HG03439 (cell line): ENCODE measurements at regions not wholly inside any gene's neighbourhood (a gene's known extent, or its start where the extent isn't known, plus 50 kb on each side); places are given as distances from the start of the nearest gene placed in this dataset.

ENCODE experiments used
- ATAC-seq: cut with Tn5 transposase; IDR thresholded peaks from one replicate; pipeline ENCODE4 v1.9.1; 2021; ENCODE audit warnings: mild to moderate bottlenecking, moderate library complexity; ENCODE audit not compliant: unreplicated experiment

GRCh38 chr10:8731121-8732095 lies 676.9 kb downstream of the GATA3 start:
- no peak for ATAC-seq

- no peak for ATAC-seq
Measured at GRCh38 chr10:8738987-8739386, 684.5 kb downstream of the GATA3 start.

GRCh38 chr10:8752146-8752843 lies 697.8 kb downstream of the GATA3 start:
- no peak for ATAC-seq

- no peak for ATAC-seq
Measured at GRCh38 chr10:8758029-8758428, 703.5 kb downstream of the GATA3 start.

DNA sequence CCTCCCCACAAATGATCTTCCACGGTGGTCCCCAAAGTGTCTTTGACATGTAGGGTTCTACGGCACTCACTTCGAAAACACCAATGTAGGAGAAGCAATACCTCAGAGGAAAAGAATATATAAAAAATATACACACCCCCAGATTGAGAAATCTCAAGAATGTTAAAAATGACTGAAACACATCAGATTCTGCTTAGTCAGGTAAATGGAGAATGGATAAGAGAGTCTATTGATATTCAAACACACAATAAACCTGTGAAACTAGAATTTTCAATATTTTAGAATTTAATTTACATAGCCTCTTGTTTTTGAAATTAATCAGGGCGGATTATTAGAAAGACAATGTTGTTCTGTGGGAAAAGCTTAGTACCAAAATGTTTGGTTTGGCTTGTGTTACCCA lies 712.4 kb downstream of the GATA3 start:
- no peak for ATAC-seq

DNA sequence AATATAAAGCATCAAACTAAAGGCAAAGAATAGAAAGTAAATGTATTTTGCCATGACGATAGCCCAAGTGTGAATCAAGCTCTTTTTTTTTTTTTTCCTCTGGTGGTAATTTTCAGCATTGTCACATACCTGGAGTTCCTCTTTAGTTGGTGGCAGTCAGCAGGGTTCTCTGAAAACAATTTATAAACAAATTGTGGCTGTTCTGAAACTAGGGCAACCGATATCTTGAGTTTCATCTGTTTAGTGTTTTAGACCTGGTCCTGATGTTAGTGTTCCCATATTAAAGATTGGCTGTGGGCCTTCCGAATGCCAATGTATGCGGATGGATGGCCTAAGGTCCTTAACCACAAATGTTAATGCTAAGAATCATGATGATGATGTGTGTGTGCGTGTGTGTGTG lies 713.1 kb downstream of the GATA3 start:
- ATAC-seq: no peak

- ATAC-seq: no peak
Measured at GRCh38 chr10:8768341-8768740, 713.9 kb downstream of the GATA3 start.

- ATAC-seq: no peak
Measured at GRCh38 chr10:8768852-8769251, 714.4 kb downstream of the GATA3 start.

DNA sequence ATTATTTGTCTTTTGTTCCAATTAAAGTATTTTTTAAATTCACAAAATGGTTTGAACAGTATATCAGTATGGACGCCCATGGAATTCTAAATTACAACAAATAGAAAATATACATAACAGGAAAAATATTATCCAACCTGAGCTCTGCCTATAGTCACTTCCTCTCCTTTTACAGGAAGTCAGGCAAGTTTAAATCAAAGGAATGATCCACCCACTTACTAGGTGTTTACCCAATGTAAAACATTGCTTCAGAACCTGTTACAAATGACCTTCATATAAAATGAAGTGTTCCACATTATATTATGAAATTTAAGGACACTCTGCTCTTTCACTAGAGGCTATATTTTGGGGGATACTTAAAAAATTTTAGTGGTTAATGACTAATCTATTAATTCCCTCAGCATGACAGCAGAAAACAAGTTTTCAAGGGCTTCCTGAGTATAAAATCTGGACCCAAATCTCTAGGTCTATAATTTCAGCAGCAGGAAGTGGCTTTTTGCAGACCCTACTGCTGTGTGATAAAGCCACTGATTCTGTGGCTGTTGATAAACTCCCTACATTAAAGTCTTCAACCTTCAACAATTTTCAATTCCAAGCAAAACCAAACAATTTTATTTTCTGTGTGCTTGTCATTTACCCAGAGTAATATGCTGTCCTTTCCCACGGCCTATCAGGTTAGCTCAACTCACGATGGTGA lies 722.6 kb downstream of the GATA3 start:
- ATAC-seq: no peak

GRCh38 chr10:8778713-8779112 lies 724.2 kb downstream of the GATA3 start:
- no peak for ATAC-seq

GRCh38 chr10:8787649-8788048 lies 733.2 kb downstream of the GATA3 start:
- ATAC-seq: no peak

GRCh38 chr10:8790390-8790789 lies 735.9 kb downstream of the GATA3 start:
- no peak for ATAC-seq

GRCh38 chr10:8794860-8795259 lies 740.4 kb downstream of the GATA3 start:
- no peak for ATAC-seq

DNA sequence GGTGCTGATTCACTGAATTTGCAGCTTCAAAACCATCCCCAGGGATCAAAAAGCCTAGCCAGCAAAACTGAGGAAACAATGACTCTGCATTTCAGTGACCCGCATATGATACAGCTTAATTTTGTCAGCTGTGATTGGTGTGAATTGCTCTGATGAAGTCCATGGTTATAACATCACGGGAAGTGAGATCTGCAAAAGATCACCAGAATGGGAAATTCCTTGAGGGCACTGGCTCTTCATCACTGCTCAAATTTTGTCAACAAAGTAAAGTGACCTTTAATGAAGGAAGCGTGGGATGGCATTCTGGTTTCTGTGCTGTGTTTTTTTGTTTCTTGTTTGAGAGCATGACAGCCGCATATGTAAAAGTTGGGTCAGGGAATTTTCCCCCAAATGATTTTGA lies 745.9 kb downstream of the GATA3 start:
- ATAC-seq: no peak

DNA sequence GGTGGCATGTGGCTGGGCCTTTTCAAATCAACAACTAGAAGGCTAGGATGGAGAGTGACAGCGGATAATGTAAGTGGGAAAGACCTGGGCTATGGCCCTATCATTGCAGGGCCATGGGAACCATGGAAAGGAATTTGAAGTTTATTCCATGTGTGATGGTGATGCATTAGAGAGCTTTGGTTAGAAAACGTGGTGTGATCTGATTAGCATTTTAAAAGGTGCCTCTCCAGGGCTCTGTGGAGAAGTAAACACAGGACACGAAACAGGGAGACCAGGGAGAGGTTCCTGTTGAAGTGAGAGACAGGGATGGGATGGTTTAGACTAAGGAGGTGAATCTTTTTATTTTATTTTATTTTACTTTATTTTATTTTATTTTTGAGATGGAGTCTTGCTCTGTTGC lies 749.5 kb downstream of the GATA3 start:
- ATAC-seq: no peak

- ATAC-seq: no peak
Measured at GRCh38 chr10:8810677-8811076, 756.2 kb downstream of the GATA3 start.

DNA sequence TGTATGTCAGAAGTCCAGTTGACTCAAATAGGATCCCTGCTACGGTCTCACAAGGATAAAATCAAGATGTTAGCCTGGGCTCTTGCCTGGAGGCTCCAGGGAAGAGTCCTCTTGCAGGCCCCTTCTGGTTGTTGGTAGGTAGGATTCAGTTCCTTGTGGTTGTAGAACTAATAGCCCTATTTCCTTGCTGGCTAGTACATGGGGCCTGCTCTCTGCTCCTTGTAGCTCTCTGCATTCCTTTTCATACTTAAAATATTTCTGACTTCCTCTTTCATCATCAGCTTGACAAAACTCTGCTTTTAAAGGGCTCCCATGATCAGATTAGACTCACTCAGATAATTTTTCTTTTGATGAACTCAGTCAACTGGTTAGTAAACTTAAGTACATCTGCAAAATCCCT lies 756.7 kb downstream of the GATA3 start:
- ATAC-seq: no peak

DNA sequence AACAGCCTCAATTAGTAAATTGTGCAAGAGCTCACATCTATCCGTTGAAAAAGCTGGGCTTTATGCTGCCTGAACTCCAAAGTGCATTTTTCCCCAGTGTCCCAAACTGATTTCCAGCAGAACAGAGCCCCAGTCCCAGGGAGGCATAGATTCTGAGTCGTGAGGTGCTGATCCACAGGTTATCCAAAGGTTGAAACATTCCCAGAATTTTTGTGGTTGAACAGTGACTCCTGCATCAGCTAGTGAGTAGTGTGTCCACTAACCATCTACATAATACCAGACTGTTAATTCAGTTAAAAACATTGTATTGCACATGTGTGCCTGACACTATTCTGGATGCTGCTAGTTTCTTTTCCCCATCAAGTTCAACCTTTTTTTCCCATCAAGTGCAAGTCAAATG lies 761.5 kb downstream of the GATA3 start:
- ATAC-seq: no peak

DNA sequence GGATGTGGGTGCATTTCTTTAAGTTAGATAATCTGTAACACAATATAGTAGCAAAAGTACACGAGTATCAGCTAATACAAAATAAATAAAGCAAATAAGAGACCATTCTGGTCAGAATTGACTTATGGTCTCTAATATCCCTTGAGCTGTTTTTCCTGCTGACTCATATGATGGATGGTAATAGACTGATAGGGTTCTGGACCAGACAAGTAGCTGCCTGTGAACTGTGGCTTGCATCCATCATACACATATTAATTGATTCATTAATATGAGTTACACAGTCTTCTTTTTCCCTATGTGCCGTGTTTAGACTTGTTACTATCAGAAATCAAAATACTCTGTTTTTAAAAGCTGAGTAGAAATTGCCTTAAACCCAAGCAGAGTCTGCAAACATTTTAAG lies 762.8 kb downstream of the GATA3 start:
- no peak for ATAC-seq

GRCh38 chr10:8825611-8826010 lies 771.1 kb downstream of the GATA3 start:
- ATAC-seq: no peak

- no peak for ATAC-seq
Measured at GRCh38 chr10:8829592-8829991, 775.1 kb downstream of the GATA3 start.

DNA sequence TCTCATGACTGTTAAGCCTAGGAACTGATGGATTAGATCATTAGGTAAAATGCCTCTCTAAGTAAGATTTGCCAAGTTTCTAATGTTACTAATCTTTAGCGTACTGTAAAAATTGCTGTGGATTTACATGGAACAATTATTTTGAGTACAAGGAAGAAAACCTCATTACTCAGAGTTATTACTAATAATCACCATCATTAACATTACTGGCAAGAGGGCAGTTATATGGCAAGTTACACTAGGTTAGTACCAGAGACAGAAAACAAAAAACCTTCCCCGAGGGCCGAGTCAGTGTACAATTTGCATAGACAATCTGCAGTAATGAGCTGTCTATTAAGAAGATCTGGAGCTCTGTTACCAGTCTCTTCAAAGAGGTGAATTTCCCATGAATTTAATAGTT lies 775.6 kb downstream of the GATA3 start:
- no peak for ATAC-seq
